ENCODE measurements at regions not wholly inside any gene's neighbourhood (a gene's known extent, or its start where the extent isn't known, plus 50 kb on each side); places are given as distances from the start of the nearest gene placed in this dataset.

DNA sequence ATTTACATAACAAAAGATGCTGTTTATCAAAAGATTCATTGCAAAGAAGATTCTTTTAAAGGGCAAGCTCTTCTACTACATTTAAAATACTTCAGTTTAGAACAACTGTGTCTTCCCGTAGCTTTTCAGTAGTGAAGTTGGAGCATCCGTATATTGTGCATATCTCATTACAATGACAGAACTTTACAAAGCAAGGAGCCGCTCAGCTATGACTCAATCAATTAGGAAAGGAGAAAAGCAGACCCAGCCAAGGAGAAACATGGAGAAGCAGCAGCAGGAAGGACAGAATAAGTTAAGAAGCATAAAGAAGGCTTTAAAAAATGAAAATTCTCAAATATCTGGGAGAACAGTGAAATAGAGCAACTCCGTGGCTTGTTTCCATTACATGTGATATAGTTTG is 132.6 kb upstream of the SMLR1 start:
- TF ChIP-seq CTCF (conservative IDR thresholded peaks at IDR 0.05 in 1 of 2, IDR thresholded peaks at IDR 0.05 in 1 of 2; ENCODE audit: low read depth in 1 of 2, low read length in 2 of 2): no peak
- no peak for TF ChIP-seq EZH2 (IDR thresholded peaks at IDR 0.05; ENCODE audit: low read length, missing control alignments)
